A549 (cell line): ENCODE measurements at regions not wholly inside any gene's neighbourhood (a gene's known extent, or its start where the extent isn't known, plus 50 kb on each side); places are given as distances from the start of the nearest gene placed in this dataset.

Source experiments
- ATAC-seq, 2 experiments: fragments of 200-7000 bp in 1 of 2; fragments of >200 bp in 1 of 2; cut with Nextera tagmentation in 1 of 2; cut with Tn5 transposase in 1 of 2; 3 replicates each; pipeline versions ENCODE4 v1.8.0 to v1.9.1; 2018 to 2020; ENCODE audit warnings: mild to moderate bottlenecking in 1 of 2, moderate library complexity in 1 of 2
- CTCF ChIA-PET: fragments of 300-600 bp; sonication (Branson Sonifier 250); formaldehyde crosslinking; extraction: SDS; loops from one replicate; lab custom pipeline; 2021; ENCODE audit warnings: antibody characterized with exemption, inconsistent platforms; lab: Yijun Ruan, JAX
- POLR2A ChIA-PET: fragments of 350-600 bp; formaldehyde crosslinking; extraction: SDS; loops from one replicate; lab custom pipeline; 2021; ENCODE audit warnings: antibody characterized with exemption, inconsistent platforms; lab: Yijun Ruan, JAX
- DNase-seq, 2 experiments: peaks; one replicate each; pipeline versions ENCODE4 v3.0.0 to v3.0.0-alpha.2; 2011 to 2016; ENCODE audit warnings: low read depth in 1 of 2, low spot score in 1 of 2
- FAIRE-seq: peaks from 2 replicates; lab custom pipeline; 2011; peaks lifted over from hg19 to GRCh38; lab: Jason Lieb, UNC
- H3K27ac ChIP-seq, 2 experiments: fragments of >200 bp; sonication (Bioruptor Twin); formaldehyde crosslinking; 3 replicates each; pipeline ENCODE4 v1.5.1; 2016 to 2017
- H3K4me1 ChIP-seq: fragments of >200 bp; sonication (Bioruptor Twin); formaldehyde crosslinking; 3 replicates; pipeline ENCODE4 v1.6.1; 2016
- H3K4me2 ChIP-seq: fragments of >200 bp; sonication (Bioruptor Twin); formaldehyde crosslinking; 3 replicates; pipeline ENCODE4 v1.6.1; 2016
- H3K4me3 ChIP-seq: fragments of >200 bp; sonication (Bioruptor Twin); formaldehyde crosslinking; 3 replicates; pipeline ENCODE4 v1.5.1; 2016
- H3K9me3 ChIP-seq: fragments of >200 bp; sonication (Bioruptor Twin); formaldehyde crosslinking; 3 replicates; pipeline ENCODE4 v1.6.1; 2016
- BHLHE40 ChIP-seq: IDR thresholded peaks from 2 replicates; pipeline ENCODE4 v1.6.1; 2012; ENCODE audit warnings: low read depth, low read length, inconsistent platforms
- CBX2 ChIP-seq: fragments of 200-600 bp; sonication (generic); IDR thresholded peaks from 2 replicates; pipeline ENCODE4 v1.6.1; 2016; ENCODE audit warnings: low read depth, mild to moderate bottlenecking, borderline replicate concordance
- CEBPB ChIP-seq, 2 experiments: fragments of >200 bp in 1 of 2; sonication (Bioruptor Twin) in 1 of 2; formaldehyde crosslinking in 1 of 2; IDR thresholded peaks; 2 replicates each; pipeline ENCODE4 v1.6.1; 2012 to 2016
- CHD2 ChIP-seq: fragments of 150-350 bp; IDR thresholded peaks from 2 replicates; pipeline ENCODE4 v1.6.1; 2014; ENCODE audit warnings: low read length; ENCODE audit not compliant: partially characterized antibody
- CHD4 ChIP-seq: fragments of 200-600 bp; sonication (generic); IDR thresholded peaks from 2 replicates; pipeline ENCODE4 v1.6.1; 2016; ENCODE audit warnings: antibody characterized with exemption, mild to moderate bottlenecking, borderline replicate concordance
- EHF ChIP-seq: fragments of 250-450 bp; sonication (Bioruptor Pico); IDR thresholded peaks from 2 replicates; pipeline ENCODE4 v1.5.0; 2020; ENCODE audit warnings: mild to moderate bottlenecking
- ELK1 ChIP-seq: fragments of 150-350 bp; IDR thresholded peaks from 2 replicates; pipeline ENCODE4 v1.6.1; 2014; ENCODE audit warnings: low read depth, mild to moderate bottlenecking, low read length
- EP300 ChIP-seq, 2 experiments: fragments of >200 bp; sonication (Bioruptor Twin); formaldehyde crosslinking; IDR thresholded peaks; 2 replicates in 1 of 2; 3 replicates in 1 of 2; pipeline ENCODE4 v1.6.1; 2016 to 2017
- FOXS1 ChIP-seq: fragments of 250-450 bp; sonication (Bioruptor Pico); IDR thresholded peaks from 2 replicates; pipeline ENCODE4 v1.5.0; 2020; ENCODE audit warnings: mild to moderate bottlenecking, moderate library complexity
- HEYL ChIP-seq: fragments of 250-450 bp; sonication (Bioruptor Pico); IDR thresholded peaks from 2 replicates; pipeline ENCODE4 v1.8.0; 2021; ENCODE audit warnings: mild to moderate bottlenecking, moderate library complexity
- JUN ChIP-seq, 2 experiments: fragments of >200 bp; sonication (Bioruptor Twin); formaldehyde crosslinking; IDR thresholded peaks; 2 replicates in 1 of 2; 3 replicates in 1 of 2; pipeline ENCODE4 v1.6.1; 2016 to 2017
- JUNB ChIP-seq: fragments of >200 bp; sonication (Bioruptor Twin); formaldehyde crosslinking; IDR thresholded peaks from 2 replicates; pipeline ENCODE4 v1.6.1; 2016
- MAFK ChIP-seq: fragments of 450-650 bp; IDR thresholded peaks from 2 replicates; pipeline ENCODE4 v1.6.1; 2014; ENCODE audit not compliant: partially characterized antibody
- MAZ ChIP-seq: fragments of 150-350 bp; IDR thresholded peaks from 2 replicates; pipeline ENCODE4 v1.6.1; 2014; ENCODE audit warnings: antibody characterized with exemption, low read depth, low read length, borderline replicate concordance
- NR3C1 ChIP-seq: fragments of >200 bp; sonication (Bioruptor Twin); formaldehyde crosslinking; IDR thresholded peaks from 3 replicates; pipeline ENCODE4 v1.6.1; 2017
- POLR2A ChIP-seq: IDR thresholded peaks from 2 replicates; pipeline ENCODE4 v1.6.1; 2012; ENCODE audit warnings: mild to moderate bottlenecking, low read length
- POLR2AphosphoS2 ChIP-seq: conservative IDR thresholded peaks from 2 replicates; pipeline ENCODE4 v1.6.1; 2012; ENCODE audit warnings: low read length, improper control_type of control experiment, inconsistent platforms
- RAD21 ChIP-seq, 2 experiments: fragments of >200 bp in 1 of 2; sonication (Bioruptor Twin) in 1 of 2; formaldehyde crosslinking in 1 of 2; IDR thresholded peaks in 1 of 2; conservative IDR thresholded peaks in 1 of 2; 2 replicates in 1 of 2; 3 replicates in 1 of 2; pipeline ENCODE4 v1.6.1; 2012 to 2018; ENCODE audit warnings: inconsistent platforms in 1 of 2
- RNF2 ChIP-seq: fragments of 200-600 bp; sonication (generic); IDR thresholded peaks from 2 replicates; pipeline ENCODE4 v1.6.1; 2016; ENCODE audit warnings: low read depth, mild to moderate bottlenecking, antibody characterized with exemption, moderate library complexity, borderline replicate concordance
- TFCP2L1 ChIP-seq: fragments of 250-450 bp; sonication (Bioruptor Pico); IDR thresholded peaks from 2 replicates; pipeline ENCODE4 v1.5.0; 2021; ENCODE audit warnings: mild to moderate bottlenecking
- TP53 ChIP-seq: fragments of 250-450 bp; sonication (Bioruptor Pico); IDR thresholded peaks from 2 replicates; pipeline ENCODE4 v1.5.0; 2021; ENCODE audit warnings: mild to moderate bottlenecking, moderate library complexity
- TF ChIP-seq, protein P1 (sequence below): fragments of >200 bp; sonication (Bioruptor Twin); formaldehyde crosslinking; IDR thresholded peaks from 2 replicates; pipeline ENCODE4 v1.6.1; 2016
- TF ChIP-seq, protein P2 (sequence below): fragments of 250-450 bp; sonication (Bioruptor Pico); IDR thresholded peaks from 2 replicates; pipeline ENCODE4 v1.5.0; 2021; ENCODE audit warnings: mild to moderate bottlenecking, moderate library complexity, borderline replicate concordance

DNA sequence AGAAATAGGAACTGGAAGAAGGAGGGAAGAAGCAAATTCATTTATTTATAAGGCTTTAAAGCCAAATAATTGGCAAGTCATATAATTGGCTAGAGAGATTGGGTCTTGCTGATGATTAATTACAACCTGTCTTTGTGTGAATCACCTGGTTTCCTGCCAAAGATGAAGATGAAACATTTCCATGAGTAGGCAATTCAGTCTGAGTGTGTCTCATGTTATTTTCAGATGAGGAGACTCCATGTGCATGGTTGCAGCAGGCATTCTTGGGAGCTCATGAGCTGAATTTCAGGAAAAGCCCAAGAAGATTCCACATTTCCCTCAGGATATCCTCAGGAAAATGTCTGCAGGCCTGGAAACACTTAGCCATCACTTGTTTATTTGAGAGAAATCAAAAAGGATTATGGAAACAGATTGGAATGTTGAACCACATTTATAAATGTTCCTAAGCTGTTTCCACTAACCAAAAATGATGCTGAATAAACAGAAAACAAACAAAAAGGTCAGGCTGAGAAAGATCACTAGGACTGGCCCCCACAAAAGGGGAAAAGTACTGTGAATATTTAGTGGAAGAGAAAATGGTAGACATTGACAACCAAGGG is 632.7 kb upstream of the AMELY start:
- Histone ChIP-seq H3K4me1 (no peaks in the 10 kb centered on the region), H3K9me3 (no peaks in the 10 kb centered on the region), H3K27ac (no peak overlapping the region), H3K4me2 (no peak overlapping the region), H3K4me3 (no peak overlapping the region)
- ChIA-PET CTCF (no interaction called here), POLR2A (no interaction called here)
- ATAC-seq (no peak), FAIRE-seq (peak; percentile 39), DNase-seq (no peak)
- TF ChIP-seq FOXS1 (CRISPR knock-in tag) (no peak), CHD4 (no peak), RNF2 (no peak), TP53 (CRISPR knock-in tag) (no peak), POLR2AphosphoS2 (no peak), ELK1 (no peak), EP300 (IDR thresholded peaks at IDR 0.05) (no peak), NR3C1 (no peak), CHD2 (no peak), MAZ (no peak), EHF (CRISPR knock-in tag) (no peak), CBX2 (no peak), HEYL (CRISPR knock-in tag) (no peak), MAFK (no peak), TFCP2L1 (no peak)
- TF ChIP-seq, protein P1, sequence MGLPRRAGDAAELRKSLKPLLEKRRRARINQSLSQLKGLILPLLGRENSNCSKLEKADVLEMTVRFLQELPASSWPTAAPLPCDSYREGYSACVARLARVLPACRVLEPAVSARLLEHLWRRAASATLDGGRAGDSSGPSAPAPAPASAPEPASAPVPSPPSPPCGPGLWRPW, result no peak

- FAIRE-seq (no peak), DNase-seq (no peak), ATAC-seq (no peak)
- no peak overlapping the region for H3K4me2 ChIP-seq
- ChIA-PET POLR2A (no interaction called here), CTCF (no interaction called here)
- no peaks in the 10 kb centered on the region for H3K4me1 ChIP-seq
- no peak overlapping the region for H3K4me3 ChIP-seq
- no peaks in the 10 kb centered on the region for H3K9me3 ChIP-seq
- no peak for TF ChIP-seq MAFK
- TF ChIP-seq NR3C1, result no peak
- no peak for TF ChIP-seq CBX2
- no peak for TF ChIP-seq RAD21 (conservative IDR thresholded peaks at IDR 0.05 in 1 of 2, IDR thresholded peaks at IDR 0.05 in 1 of 2)
- no peak for TF ChIP-seq BHLHE40
- no peak for TF ChIP-seq CEBPB (IDR thresholded peaks at IDR 0.05)
- TF ChIP-seq ELK1, result no peak
- no peak for TF ChIP-seq POLR2A
- no peak for TF ChIP-seq JUNB
- TF ChIP-seq, protein P2, sequence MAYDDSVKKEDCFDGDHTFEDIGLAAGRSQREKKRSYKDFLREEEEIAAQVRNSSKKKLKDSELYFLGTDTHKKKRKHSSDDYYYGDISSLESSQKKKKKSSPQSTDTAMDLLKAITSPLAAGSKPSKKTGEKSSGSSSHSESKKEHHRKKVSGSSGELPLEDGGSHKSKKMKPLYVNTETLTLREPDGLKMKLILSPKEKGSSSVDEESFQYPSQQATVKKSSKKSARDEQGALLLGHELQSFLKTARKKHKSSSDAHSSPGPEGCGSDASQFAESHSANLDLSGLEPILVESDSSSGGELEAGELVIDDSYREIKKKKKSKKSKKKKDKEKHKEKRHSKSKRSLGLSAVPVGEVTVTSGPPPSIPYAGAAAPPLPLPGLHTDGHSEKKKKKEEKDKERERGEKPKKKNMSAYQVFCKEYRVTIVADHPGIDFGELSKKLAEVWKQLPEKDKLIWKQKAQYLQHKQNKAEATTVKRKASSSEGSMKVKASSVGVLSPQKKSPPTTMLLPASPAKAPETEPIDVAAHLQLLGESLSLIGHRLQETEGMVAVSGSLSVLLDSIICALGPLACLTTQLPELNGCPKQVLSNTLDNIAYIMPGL (CRISPR knock-in tag), result no peak
- TF ChIP-seq JUN (IDR thresholded peaks at IDR 0.05), result no peak
- no peak overlapping the region for H3K27ac ChIP-seq
These were observed 632.0 kb upstream of the AMELY start for GRCh38 chrY:7543506-7543905.
